ENCODE measurements at regions not wholly inside any gene's neighbourhood (a gene's known extent, or its start where the extent isn't known, plus 50 kb on each side); places are given as distances from the start of the nearest gene placed in this dataset.

GRCh38 chr15:96264801-96265515 is 65.5 kb upstream of the NR2F2 start:
- DNase-seq (ENCODE audit: low read depth): no peak

DNA sequence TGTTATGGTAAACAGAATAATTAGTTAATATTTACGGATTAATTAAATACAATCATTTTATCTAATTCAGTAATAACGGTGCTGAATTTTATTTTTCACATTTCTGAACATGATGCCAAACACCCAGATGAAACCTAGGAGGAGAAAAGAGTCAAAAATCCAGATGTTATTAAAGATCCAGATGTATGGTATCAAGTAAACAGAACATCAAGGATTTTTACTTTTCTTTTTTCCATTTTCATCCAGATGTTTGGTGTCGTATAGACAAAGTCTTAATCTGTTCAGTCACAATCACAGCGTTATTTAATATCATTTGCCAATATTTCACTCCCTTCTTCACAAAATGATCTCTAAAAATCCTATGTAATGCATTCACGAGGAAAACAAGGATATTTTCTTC is 64.0 kb upstream of the NR2F2 start:
- DNase-seq (ENCODE audit: low read depth): no peak

DNA sequence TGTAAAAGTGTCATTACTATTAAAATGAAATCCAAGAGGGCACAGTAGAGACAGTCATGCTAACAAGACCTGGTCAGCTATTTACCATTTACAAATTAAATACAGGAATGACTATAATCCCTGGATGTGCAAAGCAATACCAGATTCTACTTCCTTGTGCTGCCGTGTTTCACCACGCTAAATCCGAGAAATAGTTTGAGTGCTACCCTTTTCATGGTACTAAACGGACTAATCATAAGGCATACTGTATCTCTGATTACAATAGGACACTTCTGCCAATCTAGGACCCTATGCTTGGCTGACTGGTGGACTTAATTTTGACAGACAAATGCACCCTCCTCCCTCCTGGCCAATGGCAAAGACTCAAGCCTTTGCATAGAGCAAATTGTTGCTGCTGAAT is 63.0 kb upstream of the NR2F2 start:
- DNase-seq (ENCODE audit: low read depth): no peak

DNA sequence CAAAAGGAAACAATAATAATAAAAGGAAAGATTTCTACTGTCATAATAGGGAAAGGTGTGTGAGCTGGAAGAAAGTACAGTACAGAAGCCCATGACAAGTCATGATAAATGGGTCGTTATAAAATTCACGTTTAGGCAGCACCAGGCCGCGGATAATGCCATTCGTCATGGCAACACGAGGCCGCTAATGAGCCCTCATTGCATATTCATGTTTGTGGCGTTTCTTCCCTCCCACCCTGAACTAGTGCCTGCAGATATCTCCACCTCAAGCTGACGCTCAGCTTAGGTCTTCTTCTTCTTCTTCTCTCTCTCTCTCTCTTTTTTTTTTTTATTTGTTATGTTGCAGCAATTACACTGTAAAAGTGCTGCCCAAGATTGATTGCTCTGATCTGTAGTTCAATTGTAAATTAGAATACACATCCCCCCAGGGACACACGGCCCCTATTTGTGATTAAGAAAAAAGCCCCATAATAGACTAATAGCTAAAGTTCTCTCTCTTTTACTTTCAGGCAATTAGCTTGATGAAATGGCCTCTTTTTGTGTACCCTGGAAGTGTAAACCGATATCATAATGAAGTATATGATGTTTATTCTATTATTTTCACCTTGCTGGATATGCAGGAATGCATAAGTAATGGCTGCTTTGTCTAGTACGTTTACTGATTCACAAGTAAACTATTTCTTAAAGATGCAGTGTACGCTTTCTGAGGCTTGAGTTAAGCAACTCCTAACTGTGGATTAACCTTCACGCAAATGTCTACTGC is 61.9 kb upstream of the NR2F2 start:
- DNase-seq (ENCODE audit: low read depth): peak; percentile 29

GRCh38 chr15:96270581-96271172 is 59.8 kb upstream of the NR2F2 start:
- peak; percentile 68 for DNase-seq (ENCODE audit: low read depth)

DNA sequence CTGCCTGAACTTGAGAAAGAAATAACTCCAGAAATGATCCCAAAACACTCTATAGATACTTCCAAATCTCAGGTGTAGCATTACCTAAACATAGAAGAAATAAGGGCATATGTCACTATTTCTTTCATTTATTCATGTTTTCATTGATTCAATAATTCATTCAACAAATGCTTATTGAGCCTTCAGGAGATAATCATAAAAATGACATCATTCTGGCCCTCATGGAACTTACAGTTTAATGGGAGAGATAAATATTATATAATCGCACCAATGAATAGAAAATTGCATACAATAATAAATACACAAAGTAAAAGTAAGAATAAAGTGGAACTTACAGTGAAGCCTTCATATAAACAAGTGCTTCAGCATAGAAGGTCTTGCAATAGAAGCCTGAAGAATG is 58.1 kb upstream of the NR2F2 start:
- no peak for DNase-seq (ENCODE audit: low read depth)

DNA sequence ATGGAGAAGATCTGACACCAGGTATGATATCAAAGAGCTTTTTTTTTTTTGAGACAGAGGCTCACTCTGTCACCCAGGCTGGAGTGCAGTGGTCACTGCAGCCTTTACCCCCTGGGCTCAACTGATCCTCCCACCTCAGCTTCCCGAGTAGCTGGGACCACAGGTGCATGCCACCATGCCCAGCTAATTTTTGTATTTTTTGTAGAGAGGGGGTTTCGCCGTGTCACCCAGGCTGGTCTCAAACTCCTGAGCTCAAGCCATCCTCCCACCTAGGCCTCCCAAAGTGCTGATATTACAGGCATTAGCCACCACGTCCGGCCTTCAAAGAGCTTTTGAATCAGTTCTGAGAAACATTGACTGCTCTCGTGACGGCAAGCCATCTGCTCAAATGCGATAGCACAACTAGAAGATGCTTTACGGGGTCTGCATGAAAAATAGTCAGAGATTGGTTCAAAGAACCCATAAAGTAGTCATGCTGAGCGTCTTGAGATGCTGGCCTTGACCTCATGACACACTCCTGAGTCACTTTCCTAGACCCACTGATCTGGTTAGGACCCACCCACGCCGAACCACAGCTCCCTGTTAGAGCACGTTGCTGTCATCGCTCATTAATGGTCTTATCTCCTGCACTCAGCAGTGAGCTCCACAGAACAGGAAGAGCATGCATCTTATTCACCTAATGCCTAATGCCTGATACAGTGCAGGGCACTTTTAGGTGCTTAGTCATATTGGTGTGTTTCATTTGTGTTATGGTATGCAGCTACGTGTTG is 57.0 kb upstream of the NR2F2 start:
- peak; percentile 98 for DNase-seq (ENCODE audit: low read depth)

DNA sequence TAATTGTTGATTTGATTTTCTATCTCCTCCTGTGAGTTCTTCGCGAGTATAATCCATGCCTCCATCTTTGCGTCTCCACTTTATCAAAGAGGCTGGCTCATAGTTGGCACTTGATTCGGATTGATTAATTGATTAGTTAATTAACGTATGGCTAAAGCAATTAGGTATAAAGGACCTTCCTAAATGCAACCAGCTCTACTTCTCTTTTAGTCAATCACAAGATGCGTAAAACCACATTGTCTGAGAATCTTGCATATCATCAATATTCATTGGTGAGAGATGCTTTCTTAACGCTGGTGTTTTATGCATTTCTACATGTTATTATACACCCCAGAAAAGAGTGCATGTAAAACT is 56.4 kb upstream of the NR2F2 start:
- DNase-seq (ENCODE audit: low read depth): no peak

GRCh38 chr15:96274698-96275097 is 55.8 kb upstream of the NR2F2 start:
- peak; percentile 61 for DNase-seq (ENCODE audit: low read depth)

DNA sequence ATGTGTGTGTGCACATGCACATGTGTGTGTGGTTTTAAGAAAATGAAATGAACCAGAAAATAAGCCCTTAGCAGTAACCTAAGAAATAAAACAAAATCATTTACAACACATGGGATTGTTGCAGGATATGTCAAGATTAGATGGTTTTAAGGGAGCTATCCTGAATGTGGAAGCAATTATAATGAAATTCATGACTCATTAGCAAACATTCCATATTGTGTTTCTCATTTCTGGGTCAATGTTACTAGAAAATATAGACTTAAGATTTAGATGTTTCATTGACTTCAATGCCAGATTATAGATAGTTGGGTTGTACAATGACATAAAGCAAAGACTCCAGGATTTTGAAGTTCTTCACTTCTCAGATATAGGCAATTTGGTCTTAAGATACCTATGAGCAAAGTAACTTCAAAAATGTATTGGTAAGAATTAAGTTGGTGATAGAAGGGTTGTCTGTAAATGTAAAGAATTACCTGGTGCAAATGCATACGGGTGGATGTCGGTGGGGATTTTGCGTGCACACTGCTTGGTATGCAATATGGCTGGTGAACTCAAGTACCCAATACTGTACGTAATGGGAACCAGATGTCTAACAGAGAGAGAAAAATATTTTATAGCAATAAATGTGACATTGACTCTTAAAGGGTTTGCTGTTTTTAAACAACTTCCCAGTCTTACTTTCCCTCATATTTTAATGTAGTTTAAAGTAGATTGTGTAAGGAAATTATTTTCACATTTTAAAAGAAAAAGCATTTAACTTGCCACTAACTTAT is 53.9 kb upstream of the NR2F2 start:
- peak; percentile 80 for DNase-seq (ENCODE audit: low read depth)
